GM19328 (cell line): ENCODE measurements at regions not wholly inside any gene's neighbourhood (a gene's known extent, or its start where the extent isn't known, plus 50 kb on each side); places are given as distances from the start of the nearest gene placed in this dataset.
"Not testable (repeated sequence)": the region's sequence is repeated elsewhere in the genome, so short reads cannot be mapped to it uniquely, and the experiment has no call there.

ENCODE experiments used
- ATAC-seq: cut with Tn5 transposase; IDR thresholded peaks from one replicate; pipeline ENCODE4 v1.9.1; 2021; ENCODE audit warnings: mild to moderate bottlenecking, moderate library complexity; ENCODE audit not compliant: unreplicated experiment

DNA sequence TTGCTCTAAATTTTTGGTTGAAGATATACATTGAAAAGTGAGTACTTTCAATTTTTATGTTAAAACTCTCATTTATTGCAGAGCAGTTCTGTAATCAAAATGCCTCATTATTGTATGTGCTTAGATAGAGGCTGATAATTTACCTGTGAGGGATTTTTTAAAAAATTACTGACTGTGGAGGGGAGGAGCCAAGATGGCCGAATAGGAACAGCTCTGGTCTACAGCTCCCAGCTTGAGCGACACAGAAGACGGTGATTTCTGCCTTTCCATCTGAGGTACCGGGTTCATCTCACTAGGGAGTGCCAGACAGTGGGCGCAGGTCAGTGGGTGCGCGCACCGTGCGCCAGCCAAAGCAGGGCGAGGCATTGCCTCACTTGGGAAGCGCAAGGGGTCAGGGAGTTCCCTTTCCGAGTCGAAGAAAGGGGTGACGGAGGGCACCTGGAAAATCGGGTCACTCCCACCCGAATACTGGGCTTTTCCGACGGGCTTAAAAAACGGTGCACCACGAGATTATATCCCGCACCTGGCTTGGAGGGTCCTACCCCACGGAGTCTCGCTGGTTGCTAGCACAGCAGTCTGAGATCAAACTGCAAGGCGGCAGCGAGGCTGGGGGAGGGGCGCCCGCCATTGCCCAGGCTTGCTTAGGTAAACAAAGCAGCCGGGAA, 89.4 kb downstream of the DDX11 start:
- ATAC-seq: not testable (repeated sequence)

GRCh38 chr12:31174293-31174692, 100.6 kb downstream of the DDX11 start:
- not testable (repeated sequence) for ATAC-seq

- ATAC-seq: not testable (repeated sequence)
Observed at GRCh38 chr12:31177514-31177913, 103.9 kb downstream of the DDX11 start.

- not testable (repeated sequence) for ATAC-seq
Observed at GRCh38 chr12:31178875-31179274, 105.2 kb downstream of the DDX11 start.

DNA sequence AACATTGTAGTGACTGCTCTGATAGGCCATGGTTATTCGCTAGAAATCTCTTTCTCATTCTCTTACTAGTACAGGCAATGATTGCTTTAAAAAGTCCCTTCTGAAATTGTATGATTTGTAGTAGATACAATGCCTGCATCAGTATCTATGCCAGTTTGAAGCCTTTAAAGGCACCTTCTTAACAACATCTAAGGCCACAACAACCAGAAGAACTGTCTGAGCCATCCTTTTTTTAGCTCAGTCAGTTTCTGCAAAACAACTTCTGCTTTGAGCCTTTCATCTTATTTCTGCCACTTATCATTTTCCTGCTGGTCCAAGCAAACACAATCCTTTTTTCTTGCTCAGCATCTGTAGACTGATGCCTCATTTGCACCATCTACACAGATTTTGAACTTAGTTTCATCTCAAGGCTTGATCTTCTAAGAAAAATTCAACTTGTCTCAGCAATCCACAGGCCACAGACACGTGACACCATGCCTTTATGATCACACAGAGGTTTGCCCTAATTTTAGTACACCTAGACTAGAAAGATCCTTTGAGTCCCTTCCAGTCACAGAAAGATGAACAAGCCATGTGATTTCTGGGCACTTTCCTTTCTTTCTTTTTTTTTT, 106.1 kb downstream of the DDX11 start:
- not testable (repeated sequence) for ATAC-seq

DNA sequence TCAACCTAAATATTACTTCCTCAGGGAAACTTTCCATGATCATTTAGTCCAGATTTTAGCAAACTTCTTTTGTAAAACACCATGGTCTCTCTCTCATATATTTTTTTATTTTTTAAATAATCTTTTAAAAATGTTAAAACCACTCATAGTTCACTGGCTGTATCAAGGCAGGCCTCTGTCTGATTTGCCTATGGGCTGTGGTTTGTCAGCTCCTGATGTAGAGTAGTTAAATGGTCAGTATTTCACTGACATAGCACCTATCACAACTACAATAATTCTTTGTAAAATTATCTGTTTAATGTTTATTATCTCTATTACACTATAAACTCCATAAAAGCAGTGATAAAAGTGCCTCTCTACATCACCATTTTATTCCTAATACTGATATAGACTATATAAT, 108.9 kb downstream of the DDX11 start:
- not testable (repeated sequence) for ATAC-seq

- not testable (repeated sequence) for ATAC-seq
Observed at GRCh38 chr12:31183107-31183506, 109.4 kb downstream of the DDX11 start.

GRCh38 chr12:31183899-31184298, 110.2 kb downstream of the DDX11 start:
- not testable (repeated sequence) for ATAC-seq

- not testable (repeated sequence) for ATAC-seq
Observed at GRCh38 chr12:31184667-31185066, 111.0 kb downstream of the DDX11 start.

DNA sequence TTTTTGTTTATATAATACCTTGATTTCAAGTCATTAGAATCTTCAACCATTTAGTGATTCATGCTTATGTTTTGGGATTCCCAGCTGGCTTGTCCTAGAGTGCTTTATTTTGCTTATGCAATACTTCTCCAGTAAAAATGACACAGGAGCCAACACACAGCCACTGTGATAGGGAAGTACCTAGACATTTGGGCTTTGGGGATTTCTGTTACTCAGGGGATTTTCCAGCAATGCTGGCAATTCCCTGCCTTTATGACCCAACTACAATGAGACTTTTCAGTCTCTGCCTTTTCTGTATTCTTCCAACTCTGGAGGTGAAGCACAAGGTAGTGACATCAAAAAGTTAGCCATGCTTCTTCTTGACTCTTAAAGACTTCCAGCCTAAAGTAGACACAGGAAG, 119.0 kb downstream of the DDX11 start:
- ATAC-seq: not testable (repeated sequence)

DNA sequence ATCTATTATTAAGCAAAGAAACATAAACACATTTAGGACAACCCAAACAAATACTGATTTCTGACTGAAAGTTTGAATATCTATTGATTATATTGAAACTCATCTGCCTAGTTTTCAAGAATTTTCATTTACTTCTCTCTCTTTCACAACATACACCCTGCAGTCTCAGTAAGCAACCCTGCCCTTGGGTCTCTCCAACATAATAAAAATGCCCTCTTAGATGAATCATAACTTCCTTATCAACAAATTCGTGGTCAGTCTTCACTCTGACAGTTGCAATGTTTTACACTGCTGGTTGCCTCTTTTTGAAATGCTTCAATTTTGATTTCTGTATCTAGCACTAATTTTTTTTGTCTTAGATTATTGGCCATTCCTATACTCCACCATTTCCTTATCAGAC, 122.0 kb downstream of the DDX11 start:
- ATAC-seq: not testable (repeated sequence)

- ATAC-seq: not testable (repeated sequence)
Observed at GRCh38 chr12:31199476-31199875, 125.8 kb downstream of the DDX11 start.

- no peak for ATAC-seq
Observed at GRCh38 chr12:31201382-31201781, 124.6 kb downstream of the SINHCAF start.

DNA sequence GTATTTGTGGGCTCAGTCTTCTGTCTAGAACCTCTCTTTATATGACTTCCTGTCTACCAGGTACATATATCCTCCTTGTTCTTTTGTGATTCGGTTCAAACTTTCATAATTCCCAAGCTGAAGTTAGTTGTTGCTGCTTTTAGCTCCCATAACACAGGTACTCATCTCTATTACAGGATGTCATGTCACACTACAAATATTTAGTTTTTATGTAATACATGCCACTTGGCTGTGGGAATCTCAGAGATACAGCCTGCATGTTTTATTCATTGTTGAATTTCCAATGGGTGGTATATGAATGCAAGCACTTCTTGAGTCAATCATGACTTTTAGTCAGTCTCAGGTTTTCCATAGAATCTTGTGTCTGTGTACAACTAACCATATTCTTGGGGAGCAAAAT, 122.7 kb downstream of the SINHCAF start:
- no peak for ATAC-seq

DNA sequence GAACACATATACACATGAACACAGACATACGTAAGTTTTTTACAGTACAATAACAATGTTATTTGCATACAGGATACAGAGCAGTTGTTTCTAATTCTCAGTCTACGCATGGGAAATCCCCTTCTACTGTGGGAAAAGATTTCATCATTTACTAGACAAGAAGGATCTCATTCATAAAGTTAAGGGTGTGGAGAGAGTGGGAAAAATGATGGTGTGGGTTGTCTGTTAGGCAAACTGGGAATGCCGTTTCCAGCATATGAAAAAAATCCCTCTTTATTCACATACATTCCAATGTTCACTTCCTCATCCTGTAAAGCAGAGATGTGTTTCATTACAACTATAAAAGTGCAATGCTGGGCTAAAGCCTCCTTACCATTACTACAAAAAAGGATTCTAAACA, 120.9 kb downstream of the SINHCAF start:
- peak; percentile 95 for ATAC-seq

DNA sequence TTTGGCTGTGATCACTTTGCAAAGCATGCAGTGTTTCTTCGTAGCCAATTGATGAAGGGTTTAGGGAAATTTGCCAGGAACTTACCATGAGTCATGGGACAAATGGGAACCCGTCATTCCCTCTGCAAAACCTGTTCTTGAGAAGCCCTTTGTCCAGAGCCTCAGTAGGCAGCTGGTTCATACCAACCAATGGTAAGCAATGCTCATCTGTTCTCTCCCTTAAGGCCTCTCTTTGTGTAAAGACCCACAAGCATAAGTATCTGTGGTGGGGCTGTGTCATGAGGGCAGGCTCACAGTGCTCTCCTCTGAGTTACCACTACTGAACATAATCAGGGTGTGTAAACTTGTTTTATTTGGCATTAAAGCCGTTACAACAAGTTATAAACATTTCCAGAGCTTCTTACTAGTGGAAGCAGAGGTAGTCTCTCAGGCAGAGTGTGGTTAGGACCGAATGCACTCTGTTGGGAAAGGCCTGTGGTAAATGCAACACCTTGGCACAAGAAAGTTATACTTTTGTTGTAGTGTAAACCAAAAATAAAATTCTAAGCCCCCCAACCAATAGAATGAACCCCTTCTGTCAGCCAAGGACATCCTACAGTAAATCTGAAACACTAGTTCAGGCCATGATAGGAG, 119.8 kb downstream of the SINHCAF start:
- no peak for ATAC-seq

GRCh38 chr12:31207799-31208465, 118.0 kb downstream of the SINHCAF start:
- no peak for ATAC-seq

- ATAC-seq: no peak
Observed at GRCh38 chr12:31210104-31210503, 115.8 kb downstream of the SINHCAF start.

GRCh38 chr12:31210541-31210940, 115.4 kb downstream of the SINHCAF start:
- no peak for ATAC-seq

DNA sequence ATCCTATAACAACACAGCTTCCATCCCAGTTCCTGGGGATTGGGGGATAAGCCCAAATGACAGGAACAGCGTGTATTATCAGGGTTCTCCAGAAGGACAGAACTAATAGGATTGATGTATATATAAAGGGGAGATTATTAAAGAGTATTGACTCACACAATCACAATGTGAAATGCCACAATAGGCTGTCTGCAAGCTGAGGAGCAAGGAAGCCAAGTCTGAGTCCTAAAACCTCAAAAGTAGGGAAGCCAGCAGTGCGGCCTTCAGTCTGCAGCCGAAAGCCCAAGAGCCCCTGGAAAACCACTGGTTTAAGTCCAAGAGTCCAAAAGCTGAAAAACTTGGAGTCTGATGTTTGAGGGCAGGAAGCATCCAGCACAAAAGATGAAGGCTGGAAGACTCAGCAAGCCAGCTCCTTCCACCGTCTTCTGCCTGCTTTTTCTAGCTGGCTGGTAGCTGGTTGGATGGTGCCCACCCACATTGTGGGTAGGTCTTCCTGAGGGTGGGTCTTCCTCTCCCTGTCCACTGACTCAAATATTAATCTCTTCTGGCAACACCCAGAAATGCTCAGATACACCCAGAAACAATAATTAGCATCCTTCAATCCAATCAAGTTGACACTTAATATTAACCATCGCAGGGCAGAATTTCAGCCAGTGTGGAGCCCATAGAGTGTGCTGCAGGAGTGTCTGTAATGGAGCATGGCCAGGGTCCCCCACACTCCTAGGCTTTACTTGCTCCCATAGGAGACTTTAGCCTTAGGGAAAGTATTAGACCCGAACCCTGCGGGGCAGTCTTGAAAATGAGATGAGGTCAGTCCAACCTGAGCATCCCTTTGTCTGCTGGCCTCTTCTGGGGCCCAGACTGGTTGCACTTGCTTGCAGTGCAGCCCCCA, 111.1 kb downstream of the SINHCAF start:
- no peak for ATAC-seq
